Caco-2 (cell line): ENCODE measurements at regions not wholly inside any gene's neighbourhood (a gene's known extent, or its start where the extent isn't known, plus 50 kb on each side); places are given as distances from the start of the nearest gene placed in this dataset.

Experiments
- BruUV-seq: library from RNA; stranded (reverse); fragments of 400-500 nt; replicated peaks from 2 replicates; lab custom pipeline; 2021; lab: Mats Ljungman, UMichigan
- CTCF ChIA-PET: fragments of 300-600 bp; sonication (Branson Sonifier 250); formaldehyde crosslinking; loops from one replicate; lab custom pipeline; 2022; ENCODE audit warnings: antibody characterized with exemption; lab: Charles Lee
- POLR2A ChIA-PET: fragments of 300-600 bp; sonication (Branson Sonifier 250); formaldehyde crosslinking; loops from one replicate; lab custom pipeline; 2022; ENCODE audit warnings: antibody characterized with exemption; lab: Charles Lee
- DNase-seq, 2 experiments: peaks; one replicate each; pipeline versions ENCODE4 v3.0.0 to v3.0.0-alpha.2; 2020 to 2022
- H3K27me3 ChIP-seq: replicated peaks from 2 replicates; pipeline ENCODE4 v1.6.0; 2011; ENCODE audit warnings: low read length; ENCODE audit not compliant: control insufficient read depth, insufficient read depth
- H3K36me3 ChIP-seq: 2 replicates; pipeline ENCODE4 v1.5.1; 2011; ENCODE audit warnings: low read length; ENCODE audit not compliant: control insufficient read depth, insufficient read depth
- H3K4me1 ChIP-seq: fragments of 250-450 bp; sonication (Bioruptor Pico); 2 replicates; pipeline ENCODE4 v1.5.1; 2020; ENCODE audit warnings: mild to moderate bottlenecking
- H3K4me3 ChIP-seq: 2 replicates; pipeline ENCODE4 v1.5.1; 2011; ENCODE audit warnings: low read depth, mild to moderate bottlenecking, control low read depth, low read length
- H3K9me3 ChIP-seq: fragments of 250-450 bp; sonication (Bioruptor Pico); 2 replicates; pipeline ENCODE4 v1.5.1; 2020; ENCODE audit warnings: mild to moderate bottlenecking, moderate library complexity
- H3K27ac Mint-ChIP-seq: one replicate; pipeline ENCODE4 v1.8.0; 2022; ENCODE audit warnings: mixed read lengths; ENCODE audit not compliant: unreplicated experiment
- H3K27me3 Mint-ChIP-seq: one replicate; pipeline ENCODE4 v1.8.0; 2022; ENCODE audit warnings: mixed read lengths; ENCODE audit not compliant: insufficient read depth, unreplicated experiment
- H3K36me3 Mint-ChIP-seq: one replicate; pipeline ENCODE4 v1.8.0; 2022; ENCODE audit warnings: mild to moderate bottlenecking, mixed read lengths; ENCODE audit not compliant: insufficient read depth, unreplicated experiment
- H3K4me1 Mint-ChIP-seq: one replicate; pipeline ENCODE4 v1.8.0; 2022; ENCODE audit warnings: low read depth, mixed read lengths; ENCODE audit not compliant: unreplicated experiment
- H3K4me3 Mint-ChIP-seq: one replicate; pipeline ENCODE4 v1.8.0; 2022; ENCODE audit warnings: mild to moderate bottlenecking, moderate library complexity, mixed read lengths; ENCODE audit not compliant: unreplicated experiment
- H3K9me3 Mint-ChIP-seq: one replicate; pipeline ENCODE4 v1.8.0; 2022; ENCODE audit warnings: mixed read lengths; ENCODE audit not compliant: unreplicated experiment
- intact Hi-C: fragments of 100-400 bp; cut with micrococcal nuclease; formaldehyde crosslinking; loops from one replicate; pipeline ENCODE4 v1.10.0; 2022; ENCODE audit not compliant: unreplicated experiment
- TF ChIP-seq, protein P1 (sequence below), 2 experiments: fragments of 200-600 bp in 1 of 2; IDR thresholded peaks; 1 replicate in 1 of 2; 2 replicates in 1 of 2; pipeline versions ENCODE4 v1.5.1 to v1.8.0; 2011 to 2022; ENCODE audit warnings: antibody characterized with exemption in 1 of 2, control low read depth in 1 of 2, inconsistent platforms in 1 of 2, low read depth in 1 of 2, low read length in 1 of 2, mild to moderate bottlenecking in 1 of 2, moderate library complexity in 1 of 2; ENCODE audit not compliant: insufficient read depth in 1 of 2, severe bottlenecking in 1 of 2, unreplicated experiment in 1 of 2

DNA sequence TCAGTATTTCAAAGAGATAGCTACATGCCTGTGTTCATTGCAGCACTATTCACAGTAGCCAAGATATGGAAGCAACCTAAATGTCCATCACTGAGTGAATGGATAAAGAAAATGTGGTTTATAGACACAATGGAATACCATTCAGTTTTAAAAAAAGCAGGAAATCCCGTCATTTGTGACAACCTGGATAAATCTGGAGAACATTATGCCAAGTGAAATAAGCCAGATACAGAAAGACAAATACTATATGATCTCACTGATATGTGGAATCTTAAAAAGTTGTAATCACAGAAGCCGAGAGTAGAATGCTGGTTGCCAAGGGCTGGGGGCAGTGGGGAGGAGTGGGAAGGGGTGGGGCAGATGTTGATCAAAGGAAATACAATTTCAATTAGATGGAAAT, 235.8 kb upstream of the IGFBP3 start:
- no peaks in the 10 kb centered on the region for H3K9me3 Mint-ChIP-seq
- Histone ChIP-seq H3K4me3 (no peak overlapping the region), H3K4me1 (peaks cover 21% of the 10 kb centered on the region), H3K9me3 (no peaks in the 10 kb centered on the region), H3K36me3 (no peaks in the 10 kb centered on the region), H3K27me3 (no peaks in the 10 kb centered on the region)
- H3K4me3 Mint-ChIP-seq: no peak overlapping the region
- peaks cover 6% of the 10 kb centered on the region for H3K4me1 Mint-ChIP-seq
- no peaks in the 10 kb centered on the region for H3K27me3 Mint-ChIP-seq
- CTCF ChIA-PET: no interaction called here
- no peak for DNase-seq
- intact Hi-C loops: no loop called here
- H3K27ac Mint-ChIP-seq: no peak overlapping the region
- no TSS peak for BruUV-seq
- POLR2A ChIA-PET: no interaction called here
- TF ChIP-seq, protein P1, sequence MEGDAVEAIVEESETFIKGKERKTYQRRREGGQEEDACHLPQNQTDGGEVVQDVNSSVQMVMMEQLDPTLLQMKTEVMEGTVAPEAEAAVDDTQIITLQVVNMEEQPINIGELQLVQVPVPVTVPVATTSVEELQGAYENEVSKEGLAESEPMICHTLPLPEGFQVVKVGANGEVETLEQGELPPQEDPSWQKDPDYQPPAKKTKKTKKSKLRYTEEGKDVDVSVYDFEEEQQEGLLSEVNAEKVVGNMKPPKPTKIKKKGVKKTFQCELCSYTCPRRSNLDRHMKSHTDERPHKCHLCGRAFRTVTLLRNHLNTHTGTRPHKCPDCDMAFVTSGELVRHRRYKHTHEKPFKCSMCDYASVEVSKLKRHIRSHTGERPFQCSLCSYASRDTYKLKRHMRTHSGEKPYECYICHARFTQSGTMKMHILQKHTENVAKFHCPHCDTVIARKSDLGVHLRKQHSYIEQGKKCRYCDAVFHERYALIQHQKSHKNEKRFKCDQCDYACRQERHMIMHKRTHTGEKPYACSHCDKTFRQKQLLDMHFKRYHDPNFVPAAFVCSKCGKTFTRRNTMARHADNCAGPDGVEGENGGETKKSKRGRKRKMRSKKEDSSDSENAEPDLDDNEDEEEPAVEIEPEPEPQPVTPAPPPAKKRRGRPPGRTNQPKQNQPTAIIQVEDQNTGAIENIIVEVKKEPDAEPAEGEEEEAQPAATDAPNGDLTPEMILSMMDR (IDR thresholded peaks at IDR 0.05; ENCODE audit: insufficient read depth in 1 of 2, low read depth in 1 of 2, low read length in 1 of 2, severe bottlenecking in 1 of 2, unreplicated experiment in 1 of 2): no peak
- no peaks in the 10 kb centered on the region for H3K36me3 Mint-ChIP-seq

DNA sequence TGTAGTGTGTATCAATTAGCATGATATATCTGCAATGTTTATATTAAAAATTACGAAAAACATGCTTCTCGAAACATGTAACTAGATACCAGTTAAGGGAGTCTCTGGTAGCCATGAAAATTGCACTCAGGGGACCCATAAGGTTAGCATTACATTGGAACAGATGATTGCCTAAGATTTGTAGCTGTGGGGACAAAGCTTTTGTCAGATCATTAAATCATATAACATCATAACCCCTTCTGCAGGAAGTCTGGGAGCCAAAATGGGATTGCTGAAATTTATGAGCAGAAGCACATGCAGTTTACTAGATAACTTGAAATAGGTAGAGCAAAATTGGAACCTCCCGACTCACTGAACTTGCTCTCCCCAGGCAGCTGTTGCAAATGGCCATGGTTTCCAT, 235.0 kb upstream of the IGFBP3 start:
- POLR2A ChIA-PET: no interaction called here
- DNase-seq: no peak
- no peaks in the 10 kb centered on the region for H3K36me3 ChIP-seq
- Mint-ChIP-seq H3K36me3 (no peaks in the 10 kb centered on the region), H3K9me3 (no peaks in the 10 kb centered on the region), H3K4me3 (no peak overlapping the region), H3K4me1 (peaks cover 6% of the 10 kb centered on the region), H3K27me3 (no peaks in the 10 kb centered on the region), H3K27ac (no peak overlapping the region)
- intact Hi-C loops: no loop called here
- H3K27me3 ChIP-seq: no peaks in the 10 kb centered on the region
- BruUV-seq: no TSS peak
- no peak overlapping the region for H3K4me3 ChIP-seq
- TF ChIP-seq, protein P1 (IDR thresholded peaks at IDR 0.05; ENCODE audit: insufficient read depth in 1 of 2, low read depth in 1 of 2, low read length in 1 of 2, severe bottlenecking in 1 of 2, unreplicated experiment in 1 of 2): no peak
- CTCF ChIA-PET: no interaction called here
- no peaks in the 10 kb centered on the region for H3K9me3 ChIP-seq
- H3K4me1 ChIP-seq: peaks cover 24% of the 10 kb centered on the region

DNA sequence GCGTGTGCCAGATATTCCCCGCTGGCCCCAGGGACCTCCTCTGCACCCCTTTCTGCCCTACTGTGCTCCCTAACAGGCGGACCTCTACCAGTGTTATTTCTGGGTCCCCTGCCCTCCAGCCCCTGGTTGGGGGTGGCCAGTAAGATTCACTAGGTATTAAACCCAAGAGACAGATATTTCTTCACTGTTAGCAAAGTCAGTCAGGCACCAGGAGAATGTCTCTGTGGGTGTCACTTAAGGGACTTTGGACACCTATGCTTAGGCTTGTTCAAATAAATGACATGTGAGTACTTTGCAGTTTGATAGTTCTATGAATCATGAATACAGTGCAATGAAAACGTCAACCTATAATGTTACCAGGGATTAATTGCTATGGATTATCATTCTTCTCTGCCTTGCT, 234.3 kb upstream of the IGFBP3 start:
- no peaks in the 10 kb centered on the region for H3K36me3 ChIP-seq
- H3K9me3 ChIP-seq: no peaks in the 10 kb centered on the region
- intact Hi-C loops: no loop called here
- BruUV-seq: no TSS peak
- H3K4me3 ChIP-seq: no peak overlapping the region
- peak overlapping the region; percentile 71 for H3K27ac Mint-ChIP-seq
- TF ChIP-seq, protein P1 (IDR thresholded peaks at IDR 0.05; ENCODE audit: insufficient read depth in 1 of 2, low read depth in 1 of 2, low read length in 1 of 2, severe bottlenecking in 1 of 2, unreplicated experiment in 1 of 2): no peak
- peak in 1 of 2 experiments; percentile 36 for DNase-seq
- CTCF ChIA-PET: interaction anchor here (0.5 kb wide), 1 partner anchor 16 kb away, joined by 3 read pairs; no protein-coding TSS in a partner anchor
- peak overlapping the region; percentile 11 for H3K4me3 Mint-ChIP-seq
- H3K4me1 ChIP-seq: peaks cover 31% of the 10 kb centered on the region
- no peaks in the 10 kb centered on the region for H3K36me3 Mint-ChIP-seq
- H3K9me3 Mint-ChIP-seq: no peaks in the 10 kb centered on the region
- no peaks in the 10 kb centered on the region for H3K27me3 Mint-ChIP-seq
- no peaks in the 10 kb centered on the region for H3K27me3 ChIP-seq
- peaks cover 13% of the 10 kb centered on the region for H3K4me1 Mint-ChIP-seq
- POLR2A ChIA-PET: no interaction called here
